Adipocyte (in vitro differentiated cells): ENCODE measurements at regions not wholly inside any gene's neighbourhood (a gene's known extent, or its start where the extent isn't known, plus 50 kb on each side); places are given as distances from the start of the nearest gene placed in this dataset.

Source experiments
- DNase-seq: peaks from one replicate; pipeline ENCODE4 v3.0.0-alpha.2; 2015; ENCODE audit warnings: low read depth
- H3K27me3 ChIP-seq: replicated peaks from 2 replicates; pipeline ENCODE4 v1.7.0; 2013; ENCODE audit warnings: mild to moderate bottlenecking, low read length, moderate library complexity; ENCODE audit not compliant: control insufficient read depth, insufficient read depth
- H3K36me3 ChIP-seq: 2 replicates; pipeline ENCODE4 v1.7.0; 2013; ENCODE audit warnings: low read length, mild to moderate bottlenecking, moderate library complexity; ENCODE audit not compliant: control insufficient read depth, insufficient read depth, severe bottlenecking
- H3K4me1 ChIP-seq: 2 replicates; pipeline ENCODE4 v1.7.0; 2013; ENCODE audit warnings: mild to moderate bottlenecking, low read length, moderate library complexity; ENCODE audit not compliant: control insufficient read depth, insufficient read depth
- H3K4me3 ChIP-seq: 2 replicates; pipeline ENCODE4 v1.7.0; 2013; ENCODE audit warnings: mild to moderate bottlenecking, low read length, moderate library complexity
- H3K9ac ChIP-seq: 2 replicates; pipeline ENCODE4 v1.7.0; 2013; ENCODE audit warnings: mild to moderate bottlenecking, low read length, moderate library complexity
- H3K9me3 ChIP-seq: 2 replicates; pipeline ENCODE4 v1.7.0; 2013; ENCODE audit warnings: mild to moderate bottlenecking, low read length, moderate library complexity; ENCODE audit not compliant: control insufficient read depth

DNA sequence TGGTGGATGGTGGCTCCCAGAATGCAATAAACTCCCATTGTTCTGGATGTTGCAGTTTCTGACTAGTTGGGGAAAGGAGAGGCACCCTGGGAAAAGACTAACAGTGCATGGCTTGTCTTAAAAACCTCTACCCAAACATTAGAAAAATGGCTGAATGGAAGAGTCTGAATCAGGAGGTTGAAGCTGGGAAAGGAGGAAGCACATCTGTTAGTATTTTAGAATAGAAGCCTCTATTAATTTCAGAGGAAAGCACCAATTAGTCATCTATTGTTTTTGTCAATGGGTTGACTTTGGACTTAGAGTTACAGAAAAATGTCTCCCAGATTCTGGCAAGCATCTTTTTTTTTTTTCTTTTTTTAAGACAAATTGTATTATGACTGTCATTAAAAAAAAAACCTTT, 56.1 kb upstream of the ELMO1 start:
- no peak overlapping the region for H3K4me3 ChIP-seq
- H3K27me3 ChIP-seq, result peaks cover 13% of the 10 kb centered on the region
- H3K4me1 ChIP-seq, result no peaks in the 10 kb centered on the region
- no peak overlapping the region for H3K9ac ChIP-seq
- H3K9me3 ChIP-seq, result no peaks in the 10 kb centered on the region
- no peak for DNase-seq
- H3K36me3 ChIP-seq, result no peaks in the 10 kb centered on the region

- Histone ChIP-seq H3K4me3 (no peak overlapping the region), H3K9me3 (no peaks in the 10 kb centered on the region), H3K27me3 (peaks cover 13% of the 10 kb centered on the region), H3K4me1 (no peaks in the 10 kb centered on the region), H3K9ac (no peak overlapping the region), H3K36me3 (no peaks in the 10 kb centered on the region)
- DNase-seq, result no peak
Measured at GRCh38 chr7:37505750-37506353, 57.2 kb upstream of the ELMO1 start.

DNA sequence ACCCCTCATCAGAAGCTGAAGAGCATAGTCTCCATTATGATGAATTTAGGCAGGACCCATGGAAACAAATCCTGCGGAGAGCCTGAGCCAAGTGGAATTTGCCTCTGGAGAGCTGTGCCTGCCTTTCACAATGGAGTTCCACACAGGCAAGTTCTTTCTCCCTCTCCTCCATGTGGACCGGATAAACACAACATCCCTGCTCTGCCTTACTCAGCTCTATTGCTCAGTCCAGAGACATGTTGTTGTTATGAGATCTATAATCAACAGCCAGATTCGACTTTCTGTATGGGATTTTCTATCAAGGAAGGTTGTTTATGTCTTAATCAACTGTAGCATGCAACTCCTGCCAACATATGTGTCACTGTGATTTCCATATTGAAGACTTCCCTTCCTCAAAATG, 59.5 kb upstream of the ELMO1 start:
- H3K9ac ChIP-seq, result no peak overlapping the region
- H3K27me3 ChIP-seq, result peaks cover 22% of the 10 kb centered on the region
- no peaks in the 10 kb centered on the region for H3K4me1 ChIP-seq
- no peak for DNase-seq
- no peak overlapping the region for H3K4me3 ChIP-seq
- no peaks in the 10 kb centered on the region for H3K9me3 ChIP-seq
- no peaks in the 10 kb centered on the region for H3K36me3 ChIP-seq

DNA sequence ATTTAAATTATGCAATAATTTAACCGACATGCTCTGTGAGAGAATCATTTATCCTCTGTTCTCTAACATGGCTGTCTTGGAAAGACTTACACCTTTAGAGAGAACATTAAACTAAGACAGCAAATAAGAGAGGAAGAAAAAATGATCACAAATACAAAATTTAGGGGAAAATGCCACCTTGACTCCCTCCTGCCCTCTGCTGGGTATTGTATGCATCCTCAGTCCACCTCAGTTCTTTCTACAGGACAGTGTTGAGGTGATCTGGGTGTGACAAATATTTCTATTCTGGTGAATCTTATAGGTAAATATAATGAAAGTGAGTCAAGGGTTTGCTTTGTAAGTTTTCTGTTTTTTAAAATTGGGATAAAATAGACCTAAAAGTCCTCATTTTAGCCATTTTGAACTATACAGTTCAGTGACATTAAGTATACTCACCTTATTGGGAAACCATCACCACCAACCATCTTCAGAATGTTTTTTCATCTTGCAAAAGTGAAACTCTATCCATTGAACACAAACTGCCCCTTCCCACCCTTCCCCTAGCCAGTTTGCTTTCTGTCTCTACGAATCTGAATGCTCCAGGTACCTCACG, 61.5 kb upstream of the ELMO1 start:
- no peak overlapping the region for H3K9ac ChIP-seq
- H3K9me3 ChIP-seq, result no peaks in the 10 kb centered on the region
- no peaks in the 10 kb centered on the region for H3K4me1 ChIP-seq
- peak; percentile 7 for DNase-seq
- H3K36me3 ChIP-seq, result no peaks in the 10 kb centered on the region
- no peak overlapping the region for H3K4me3 ChIP-seq
- H3K27me3 ChIP-seq, result peaks cover 26% of the 10 kb centered on the region

GRCh38 chr7:37511915-37512314, 63.3 kb upstream of the ELMO1 start:
- H3K36me3 ChIP-seq, result no peaks in the 10 kb centered on the region
- no peak for DNase-seq
- peaks cover 26% of the 10 kb centered on the region for H3K27me3 ChIP-seq
- no peaks in the 10 kb centered on the region for H3K9me3 ChIP-seq
- no peak overlapping the region for H3K4me3 ChIP-seq
- H3K9ac ChIP-seq, result no peak overlapping the region
- H3K4me1 ChIP-seq, result no peaks in the 10 kb centered on the region

GRCh38 chr7:37514497-37514896, 65.8 kb upstream of the ELMO1 start:
- Histone ChIP-seq H3K9ac (no peak overlapping the region), H3K36me3 (no peaks in the 10 kb centered on the region), H3K9me3 (no peaks in the 10 kb centered on the region), H3K27me3 (peaks cover 12% of the 10 kb centered on the region), H3K4me1 (no peaks in the 10 kb centered on the region), H3K4me3 (no peak overlapping the region)
- DNase-seq, result no peak

DNA sequence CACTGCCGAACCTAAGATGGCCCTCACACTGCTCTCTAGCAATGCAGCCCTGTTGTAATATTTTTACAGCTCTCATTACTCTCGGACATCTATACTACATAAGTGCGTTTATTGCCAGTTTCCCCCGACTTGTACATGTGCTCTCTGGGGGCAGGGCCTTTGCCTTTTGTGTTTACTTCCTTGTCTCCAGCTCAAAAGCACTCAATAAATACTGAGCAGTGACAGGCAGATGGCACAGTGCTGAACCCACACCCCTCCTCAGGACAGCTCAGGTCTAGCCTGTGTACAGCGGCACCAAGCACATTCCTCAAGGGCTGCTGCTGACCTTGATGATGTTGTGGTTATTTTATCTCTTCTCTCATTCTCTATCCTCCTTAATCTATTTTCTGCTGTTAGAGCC, 68.0 kb upstream of the ELMO1 start:
- Histone ChIP-seq H3K4me3 (no peak overlapping the region), H3K4me1 (no peaks in the 10 kb centered on the region), H3K9me3 (no peaks in the 10 kb centered on the region), H3K27me3 (peaks cover 5% of the 10 kb centered on the region), H3K36me3 (no peaks in the 10 kb centered on the region), H3K9ac (no peak overlapping the region)
- DNase-seq, result no peak

GRCh38 chr7:37518266-37518665, 69.6 kb upstream of the ELMO1 start:
- Histone ChIP-seq H3K4me1 (no peaks in the 10 kb centered on the region), H3K9ac (no peak overlapping the region), H3K27me3 (peaks cover 4% of the 10 kb centered on the region), H3K4me3 (no peak overlapping the region), H3K9me3 (no peaks in the 10 kb centered on the region), H3K36me3 (no peaks in the 10 kb centered on the region)
- no peak for DNase-seq

DNA sequence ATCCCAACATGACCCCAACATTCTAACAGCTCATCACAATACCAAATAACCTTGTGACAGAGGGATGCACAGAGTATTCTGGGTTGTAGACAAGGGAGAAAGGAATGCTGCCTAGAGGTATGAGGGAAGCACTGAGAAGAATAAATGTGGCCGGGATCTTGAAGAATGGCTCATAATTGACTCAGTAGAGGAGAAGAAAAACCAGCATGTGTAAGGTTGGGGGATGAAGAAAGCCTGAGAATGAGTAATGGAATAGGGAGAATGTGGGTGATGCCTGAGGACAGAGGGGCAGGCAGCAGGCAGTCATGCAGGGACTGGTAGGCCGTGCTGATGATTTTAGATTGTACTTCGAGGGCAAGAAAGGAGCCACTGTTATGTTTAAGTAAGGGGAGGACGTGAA, 75.4 kb upstream of the ELMO1 start:
- no peak for DNase-seq
- Histone ChIP-seq H3K36me3 (no peaks in the 10 kb centered on the region), H3K4me1 (peaks cover 13% of the 10 kb centered on the region), H3K27me3 (no peaks in the 10 kb centered on the region), H3K9ac (no peak overlapping the region), H3K9me3 (no peaks in the 10 kb centered on the region), H3K4me3 (no peak overlapping the region)

GRCh38 chr7:37524797-37525196, 76.1 kb upstream of the ELMO1 start:
- H3K4me3 ChIP-seq, result no peak overlapping the region

DNA sequence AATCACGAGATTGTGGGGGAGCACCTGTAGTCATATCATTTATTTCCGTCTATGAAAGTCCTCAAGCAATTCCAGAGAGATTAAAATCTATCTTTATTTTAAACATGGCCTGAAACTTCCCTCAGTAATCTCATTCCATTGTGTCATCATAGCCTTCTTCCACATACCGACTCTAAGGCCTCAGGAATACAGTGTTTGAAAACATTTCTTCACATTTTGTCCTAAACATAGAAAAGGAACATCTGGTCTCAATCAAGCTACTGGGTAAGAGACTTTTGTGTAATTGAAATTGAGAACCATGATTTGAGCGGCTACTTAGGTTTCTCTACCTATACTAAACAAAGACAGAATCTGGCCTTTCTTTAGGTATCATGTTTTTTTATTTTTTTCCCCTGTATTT, 78.0 kb upstream of the ELMO1 start:
- Histone ChIP-seq H3K4me1 (peaks cover 13% of the 10 kb centered on the region), H3K9ac (no peak overlapping the region), H3K4me3 (no peak overlapping the region), H3K27me3 (no peaks in the 10 kb centered on the region), H3K36me3 (no peaks in the 10 kb centered on the region), H3K9me3 (no peaks in the 10 kb centered on the region)
- DNase-seq, result no peak

More at GRCh38 chr7:37524797-37525196, 76.1 kb upstream of the ELMO1 start:
- no peaks in the 10 kb centered on the region for H3K36me3 ChIP-seq
- no peaks in the 10 kb centered on the region for H3K9me3 ChIP-seq
- no peak for DNase-seq
- no peak overlapping the region for H3K9ac ChIP-seq
- H3K27me3 ChIP-seq, result no peaks in the 10 kb centered on the region
- peaks cover 13% of the 10 kb centered on the region for H3K4me1 ChIP-seq

DNA sequence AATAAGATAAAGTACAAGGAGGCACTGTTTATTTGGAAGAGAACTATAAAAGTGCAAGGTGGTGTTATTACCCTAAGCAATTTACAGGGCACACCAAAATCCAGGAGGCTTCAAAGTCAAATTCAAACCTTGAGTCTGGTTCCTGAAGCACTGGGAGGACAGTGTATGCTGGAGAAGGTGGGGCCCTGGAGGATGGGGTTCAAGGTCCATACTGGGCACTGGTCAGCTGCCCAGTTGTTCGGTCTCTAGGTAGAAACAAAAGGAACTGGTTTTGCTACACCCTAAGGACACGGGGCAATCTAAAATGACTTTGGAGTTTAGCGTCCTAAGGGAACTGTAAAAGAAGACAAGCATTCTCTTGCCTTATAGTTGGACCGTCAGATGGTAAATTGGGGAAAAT, 78.4 kb upstream of the ELMO1 start:
- Histone ChIP-seq H3K4me3 (no peak overlapping the region), H3K4me1 (peaks cover 13% of the 10 kb centered on the region), H3K27me3 (no peaks in the 10 kb centered on the region), H3K36me3 (no peaks in the 10 kb centered on the region), H3K9me3 (no peaks in the 10 kb centered on the region), H3K9ac (no peak overlapping the region)
- no peak for DNase-seq
